ENCODE measurements at regions not wholly inside any gene's neighbourhood (a gene's known extent, or its start where the extent isn't known, plus 50 kb on each side); places are given as distances from the start of the nearest gene placed in this dataset.
"Not testable (repeated sequence)": the region's sequence is repeated elsewhere in the genome, so short reads cannot be mapped to it uniquely, and the experiment has no call there.

DNA sequence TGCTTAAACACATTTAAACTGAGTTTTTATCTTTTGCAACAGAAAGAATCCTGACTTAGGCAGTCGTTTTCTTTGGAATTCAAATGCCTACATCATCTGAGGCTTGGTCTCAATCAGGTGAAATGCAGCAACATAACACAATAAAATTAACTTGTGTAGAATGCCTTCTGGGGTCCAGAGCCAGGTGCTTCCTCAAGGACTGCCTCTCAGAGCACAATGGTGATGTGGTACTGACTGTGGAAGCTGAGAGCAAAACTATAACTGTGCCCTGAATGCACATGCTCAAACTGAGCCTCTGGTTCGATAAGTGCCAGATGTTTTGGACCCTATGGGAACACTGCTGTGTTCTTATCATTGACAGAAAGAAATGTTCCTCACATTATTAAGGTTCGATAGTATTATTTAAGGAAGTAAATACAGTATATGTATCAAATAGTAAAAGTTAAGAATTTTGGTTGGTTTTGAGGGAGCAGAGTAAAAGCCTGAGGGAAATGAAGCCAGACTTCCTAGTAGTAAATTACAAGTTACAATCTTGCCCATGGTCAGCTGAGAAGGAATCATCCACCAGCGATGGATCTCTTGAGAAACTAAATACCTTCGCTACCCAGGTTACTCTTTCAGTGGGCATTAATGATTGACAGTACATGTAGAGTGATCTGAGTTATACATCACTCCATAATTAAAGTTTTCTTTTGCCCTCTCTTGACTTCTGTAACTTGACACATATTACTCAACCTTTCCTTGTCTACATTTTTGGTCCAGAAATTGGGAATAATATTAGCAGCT is 122.9 kb upstream of the ATP2B1 start:
- Histone ChIP-seq H3K4me1 (ENCODE audit: control insufficient read depth, insufficient read depth, low read length) (peaks cover 5% of the 10 kb centered on the region), H3K27ac (ENCODE audit: insufficient read depth, low read depth, low read length, poor library complexity, severe bottlenecking) (no peak overlapping the region)
- 91 to 94% methylated on average over 5 of the region's 5 CpGs for WGBS, 2 experiments

DNA sequence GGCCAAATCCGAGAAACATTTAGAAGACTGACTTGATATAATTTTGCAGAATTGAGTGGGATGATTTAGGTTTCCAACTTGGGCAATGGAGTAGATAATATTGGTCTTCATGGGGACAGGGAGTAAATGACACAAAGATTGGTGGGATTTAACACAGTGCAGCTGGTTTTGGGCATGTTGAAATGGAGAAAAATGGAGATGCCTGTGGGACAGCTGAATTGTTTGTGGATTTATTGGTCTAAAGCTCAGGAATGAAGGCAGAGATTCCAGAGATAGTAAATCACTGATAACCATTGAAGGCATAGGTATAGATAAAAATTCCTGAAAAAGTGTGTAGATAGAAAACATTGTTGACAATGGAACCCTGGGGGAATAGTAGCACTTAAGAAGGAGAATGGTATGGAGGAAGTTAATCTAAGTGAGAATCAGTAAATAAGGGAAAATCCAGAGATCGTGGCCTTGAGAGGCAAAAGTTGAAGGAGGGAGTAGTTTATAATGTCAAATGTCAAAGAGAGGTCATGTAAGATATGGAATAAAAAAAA is 120.9 kb upstream of the ATP2B1 start:
- no peaks in the 10 kb centered on the region for H3K9me3 ChIP-seq (ENCODE audit: control insufficient read depth, low read length)
- 91 to 95% methylated on average over 2 of the region's 2 CpGs for WGBS, 2 experiments
- H3K4me1 ChIP-seq (ENCODE audit: control insufficient read depth, insufficient read depth, low read length), result no peaks in the 10 kb centered on the region
- H3K27me3 ChIP-seq (ENCODE audit: control insufficient read depth, insufficient read depth, low read length, poor library complexity, severe bottlenecking), result no peaks in the 10 kb centered on the region
- no peak overlapping the region for H3K27ac ChIP-seq (ENCODE audit: insufficient read depth, low read depth, low read length, poor library complexity, severe bottlenecking)
- no peak overlapping the region for H3K4me3 ChIP-seq (ENCODE audit: insufficient read depth, low read depth, low read length)
- no peaks in the 10 kb centered on the region for H3K36me3 ChIP-seq (ENCODE audit: control insufficient read depth, insufficient read depth, low read length)

More for the DNA sequence above, 122.9 kb upstream of the ATP2B1 start:
- no peaks in the 10 kb centered on the region for H3K27me3 ChIP-seq (ENCODE audit: control insufficient read depth, insufficient read depth, low read length, poor library complexity, severe bottlenecking)
- no peaks in the 10 kb centered on the region for H3K9me3 ChIP-seq (ENCODE audit: control insufficient read depth, low read length)
- no peak overlapping the region for H3K4me3 ChIP-seq (ENCODE audit: insufficient read depth, low read depth, low read length)
- H3K36me3 ChIP-seq (ENCODE audit: control insufficient read depth, insufficient read depth, low read length), result no peaks in the 10 kb centered on the region

DNA sequence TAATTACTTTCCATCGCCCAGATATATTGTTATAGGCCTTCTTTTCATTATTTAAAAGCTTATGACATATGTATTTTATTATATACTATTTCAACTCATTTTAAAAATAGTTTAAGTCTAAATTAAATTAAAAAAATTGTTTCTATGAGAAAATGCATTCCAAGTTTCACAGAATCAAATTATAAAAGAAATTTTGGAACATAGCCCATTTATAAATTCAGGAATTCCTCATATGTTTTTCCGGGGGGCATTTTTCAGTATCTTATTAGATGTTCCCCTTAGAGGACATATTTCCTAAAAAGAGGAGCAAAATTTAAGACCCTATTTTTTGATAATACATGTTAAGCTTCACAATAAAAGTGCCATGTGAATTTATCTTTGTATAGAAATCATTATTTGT is 119.9 kb upstream of the ATP2B1 start:
- 100% methylated on average over 1 of the region's 2 CpGs; no CpG with 5 or more reads in 1 of the 2 experiments for WGBS, 2 experiments
- no peaks in the 10 kb centered on the region for H3K4me1 ChIP-seq (ENCODE audit: control insufficient read depth, insufficient read depth, low read length)
- H3K27ac ChIP-seq (ENCODE audit: insufficient read depth, low read depth, low read length, poor library complexity, severe bottlenecking), result no peak overlapping the region
- no peaks in the 10 kb centered on the region for H3K9me3 ChIP-seq (ENCODE audit: control insufficient read depth, low read length)
- no peak overlapping the region for H3K4me3 ChIP-seq (ENCODE audit: insufficient read depth, low read depth, low read length)
- no peaks in the 10 kb centered on the region for H3K27me3 ChIP-seq (ENCODE audit: control insufficient read depth, insufficient read depth, low read length, poor library complexity, severe bottlenecking)
- H3K36me3 ChIP-seq (ENCODE audit: control insufficient read depth, insufficient read depth, low read length), result no peaks in the 10 kb centered on the region

DNA sequence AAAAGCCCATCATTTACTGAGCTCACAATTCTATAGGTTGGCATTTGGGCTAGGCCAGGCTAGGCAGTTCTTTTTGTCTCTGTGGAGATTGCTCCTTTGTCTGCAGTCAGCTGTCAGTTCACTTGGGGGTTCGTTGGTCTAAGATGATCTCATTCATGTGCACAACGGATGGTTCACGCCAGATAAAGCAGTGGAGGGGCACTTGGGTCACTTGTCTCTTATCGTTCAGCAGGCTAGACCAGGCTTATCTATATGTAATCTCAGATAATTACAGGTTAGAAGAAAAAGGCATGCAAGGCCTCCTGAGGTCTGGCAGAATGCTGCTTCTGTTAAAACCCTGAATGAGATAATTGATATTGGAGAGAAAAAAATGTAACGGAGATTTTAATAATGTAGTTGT is 119.0 kb upstream of the ATP2B1 start:
- no peak overlapping the region for H3K4me3 ChIP-seq (ENCODE audit: insufficient read depth, low read depth, low read length)
- no peaks in the 10 kb centered on the region for H3K9me3 ChIP-seq (ENCODE audit: control insufficient read depth, low read length)
- no peaks in the 10 kb centered on the region for H3K27me3 ChIP-seq (ENCODE audit: control insufficient read depth, insufficient read depth, low read length, poor library complexity, severe bottlenecking)
- WGBS, 2 experiments, result 69 to 76% methylated on average over 5 of the region's 5 CpGs
- H3K36me3 ChIP-seq (ENCODE audit: control insufficient read depth, insufficient read depth, low read length), result no peaks in the 10 kb centered on the region
- H3K27ac ChIP-seq (ENCODE audit: insufficient read depth, low read depth, low read length, poor library complexity, severe bottlenecking), result no peak overlapping the region
- H3K4me1 ChIP-seq (ENCODE audit: control insufficient read depth, insufficient read depth, low read length), result no peaks in the 10 kb centered on the region

DNA sequence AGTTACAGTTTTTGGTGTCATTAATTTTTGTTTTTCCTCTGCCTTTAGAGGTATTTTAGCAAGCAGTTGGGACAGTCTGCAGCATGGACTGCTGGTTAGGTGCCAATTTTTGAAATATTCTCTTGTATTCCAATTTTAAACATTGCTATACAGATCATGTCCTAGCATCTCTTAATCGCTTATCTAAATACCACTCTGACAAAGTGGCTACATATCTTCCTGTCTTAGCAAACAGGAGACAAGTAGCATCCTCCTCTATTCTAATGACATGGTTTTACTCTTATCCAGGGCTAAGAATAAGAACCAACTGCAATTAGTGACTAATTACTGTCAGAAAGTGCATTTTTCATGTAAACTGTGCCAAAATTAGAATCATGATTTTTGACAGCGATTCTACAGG is 117.8 kb upstream of the ATP2B1 start:
- H3K9me3 ChIP-seq (ENCODE audit: control insufficient read depth, low read length), result no peaks in the 10 kb centered on the region
- H3K4me3 ChIP-seq (ENCODE audit: insufficient read depth, low read depth, low read length), result no peak overlapping the region
- no peak overlapping the region for H3K27ac ChIP-seq (ENCODE audit: insufficient read depth, low read depth, low read length, poor library complexity, severe bottlenecking)
- H3K36me3 ChIP-seq (ENCODE audit: control insufficient read depth, insufficient read depth, low read length), result no peaks in the 10 kb centered on the region
- no peaks in the 10 kb centered on the region for H3K27me3 ChIP-seq (ENCODE audit: control insufficient read depth, insufficient read depth, low read length, poor library complexity, severe bottlenecking)
- 94 to 98% methylated on average over 2 of the region's 2 CpGs for WGBS, 2 experiments
- H3K4me1 ChIP-seq (ENCODE audit: control insufficient read depth, insufficient read depth, low read length), result no peaks in the 10 kb centered on the region

DNA sequence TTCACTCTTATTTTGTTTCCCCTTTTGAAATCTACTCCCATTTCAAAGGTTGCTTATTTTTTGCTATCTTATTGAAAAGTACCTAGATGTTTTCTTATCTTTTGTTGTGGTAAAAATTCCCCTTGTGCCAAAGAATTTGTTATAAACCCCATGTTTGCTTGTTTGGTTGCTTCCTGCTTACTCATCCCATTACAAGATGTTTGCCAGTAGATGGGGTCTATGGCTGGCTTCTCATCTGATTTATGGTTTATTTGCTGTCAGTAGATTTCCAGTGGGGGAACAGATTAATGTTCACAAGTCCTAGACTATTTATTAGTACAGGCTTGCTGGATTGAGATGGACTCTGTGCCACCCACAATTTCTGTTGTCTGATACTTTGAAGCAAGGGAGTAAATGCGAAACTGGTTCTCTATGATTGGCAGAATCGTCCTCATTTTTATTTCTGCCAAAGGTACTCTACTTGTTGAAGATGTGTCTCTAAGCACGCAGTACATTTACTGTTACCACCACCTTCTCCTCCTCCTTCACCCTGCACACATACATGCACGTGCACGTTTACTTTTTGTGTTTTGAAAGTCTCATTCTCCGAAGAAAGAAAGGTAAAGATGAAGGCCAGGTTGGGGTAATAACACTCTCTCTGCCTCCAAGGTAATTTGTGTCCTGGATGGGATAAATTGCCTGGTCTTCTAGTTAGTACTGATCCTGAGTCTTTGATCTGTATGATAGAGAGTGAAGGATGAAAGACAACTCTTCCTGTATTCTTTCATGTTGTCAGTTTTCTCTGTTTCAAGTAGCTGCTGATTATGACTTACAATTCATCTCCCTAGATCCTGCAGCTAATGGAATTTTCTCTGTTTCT is 117.2 kb upstream of the ATP2B1 start:
- Histone ChIP-seq H3K27me3 (ENCODE audit: control insufficient read depth, insufficient read depth, low read length, poor library complexity, severe bottlenecking) (no peaks in the 10 kb centered on the region), H3K4me1 (ENCODE audit: control insufficient read depth, insufficient read depth, low read length) (no peaks in the 10 kb centered on the region), H3K36me3 (ENCODE audit: control insufficient read depth, insufficient read depth, low read length) (no peaks in the 10 kb centered on the region), H3K27ac (ENCODE audit: insufficient read depth, low read depth, low read length, poor library complexity, severe bottlenecking) (no peak overlapping the region), H3K4me3 (ENCODE audit: insufficient read depth, low read depth, low read length) (no peak overlapping the region), H3K9me3 (ENCODE audit: control insufficient read depth, low read length) (no peaks in the 10 kb centered on the region)
- 84 to 95% methylated on average over 6 of the region's 6 CpGs for WGBS, 2 experiments

DNA sequence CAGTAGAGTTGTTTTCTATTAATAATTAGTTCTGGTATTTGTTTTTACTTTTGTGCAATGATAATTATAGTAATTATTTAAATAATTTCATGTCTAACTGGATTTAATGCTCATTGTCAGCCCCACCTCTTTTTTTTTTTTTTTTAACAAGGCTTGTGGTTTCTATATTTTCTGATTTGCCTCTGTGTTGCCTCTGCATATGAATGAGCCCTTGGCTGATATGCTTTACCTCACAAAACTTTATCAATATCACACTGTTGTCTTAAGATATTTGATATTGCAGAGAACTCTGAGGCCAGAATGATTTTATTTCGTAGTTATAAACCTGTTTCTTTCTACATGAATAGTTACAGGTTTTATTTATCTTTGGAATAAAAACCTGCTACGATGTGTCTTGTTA is 116.2 kb upstream of the ATP2B1 start:
- no peaks in the 10 kb centered on the region for H3K9me3 ChIP-seq (ENCODE audit: control insufficient read depth, low read length)
- no peak overlapping the region for H3K27ac ChIP-seq (ENCODE audit: insufficient read depth, low read depth, low read length, poor library complexity, severe bottlenecking)
- no peaks in the 10 kb centered on the region for H3K27me3 ChIP-seq (ENCODE audit: control insufficient read depth, insufficient read depth, low read length, poor library complexity, severe bottlenecking)
- no CpG with 5 or more reads among the region's 2 CpGs for WGBS, 2 experiments
- no peaks in the 10 kb centered on the region for H3K36me3 ChIP-seq (ENCODE audit: control insufficient read depth, insufficient read depth, low read length)
- no peak overlapping the region for H3K4me3 ChIP-seq (ENCODE audit: insufficient read depth, low read depth, low read length)
- H3K4me1 ChIP-seq (ENCODE audit: control insufficient read depth, insufficient read depth, low read length), result no peaks in the 10 kb centered on the region

DNA sequence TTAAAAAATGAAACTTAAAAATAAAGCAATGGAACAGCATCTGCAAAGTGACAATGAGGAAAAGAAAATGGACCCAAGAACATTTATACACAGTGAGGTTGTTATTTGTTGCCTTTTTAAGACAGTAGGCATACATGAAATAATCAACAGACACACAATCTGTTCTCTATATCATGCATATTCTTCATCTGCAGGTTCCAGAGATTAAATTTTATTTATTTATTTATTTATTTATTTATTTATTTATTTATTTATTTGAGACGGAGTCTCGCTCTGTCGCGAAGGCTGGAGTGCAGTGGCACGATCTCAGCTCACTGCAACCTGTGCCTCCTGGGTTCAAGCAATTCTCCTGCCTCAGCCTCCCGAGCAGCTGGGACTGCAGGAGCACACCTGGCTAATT is 114.4 kb upstream of the ATP2B1 start:
- H3K4me3 ChIP-seq (ENCODE audit: insufficient read depth, low read depth, low read length); H3K9me3 ChIP-seq (ENCODE audit: control insufficient read depth, low read length); H3K4me1 ChIP-seq (ENCODE audit: control insufficient read depth, insufficient read depth, low read length); H3K27me3 ChIP-seq (ENCODE audit: control insufficient read depth, insufficient read depth, low read length, poor library complexity, severe bottlenecking); H3K36me3 ChIP-seq (ENCODE audit: control insufficient read depth, insufficient read depth, low read length); H3K27ac ChIP-seq (ENCODE audit: insufficient read depth, low read depth, low read length, poor library complexity, severe bottlenecking): not testable (repeated sequence)
- 81 to 97% methylated on average over 6 of the region's 6 CpGs for WGBS, 2 experiments

DNA sequence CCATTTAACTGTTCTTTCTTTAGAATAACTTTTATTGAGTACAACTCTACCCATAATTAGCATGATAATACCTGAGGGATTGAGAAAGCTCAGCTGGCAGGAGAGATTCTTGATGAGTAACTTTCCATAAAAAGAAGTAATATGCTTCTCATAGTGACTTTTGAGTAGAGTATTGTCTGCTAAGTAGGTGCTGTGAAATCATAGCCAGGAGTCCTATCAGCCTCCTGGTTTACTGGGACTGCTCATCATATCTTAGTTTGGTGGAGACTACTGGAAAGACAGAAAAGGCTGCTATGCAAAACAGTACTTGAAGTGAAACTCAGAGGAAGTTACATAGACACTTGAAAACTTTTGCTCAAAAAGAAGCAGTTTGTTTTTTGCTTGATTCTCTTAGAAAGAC is 113.3 kb upstream of the ATP2B1 start:
- Histone ChIP-seq H3K27ac (ENCODE audit: insufficient read depth, low read depth, low read length, poor library complexity, severe bottlenecking) (no peak overlapping the region), H3K27me3 (ENCODE audit: control insufficient read depth, insufficient read depth, low read length, poor library complexity, severe bottlenecking) (no peaks in the 10 kb centered on the region), H3K4me1 (ENCODE audit: control insufficient read depth, insufficient read depth, low read length) (no peaks in the 10 kb centered on the region), H3K9me3 (ENCODE audit: control insufficient read depth, low read length) (no peaks in the 10 kb centered on the region), H3K36me3 (ENCODE audit: control insufficient read depth, insufficient read depth, low read length) (no peaks in the 10 kb centered on the region), H3K4me3 (ENCODE audit: insufficient read depth, low read depth, low read length) (no peak overlapping the region)

DNA sequence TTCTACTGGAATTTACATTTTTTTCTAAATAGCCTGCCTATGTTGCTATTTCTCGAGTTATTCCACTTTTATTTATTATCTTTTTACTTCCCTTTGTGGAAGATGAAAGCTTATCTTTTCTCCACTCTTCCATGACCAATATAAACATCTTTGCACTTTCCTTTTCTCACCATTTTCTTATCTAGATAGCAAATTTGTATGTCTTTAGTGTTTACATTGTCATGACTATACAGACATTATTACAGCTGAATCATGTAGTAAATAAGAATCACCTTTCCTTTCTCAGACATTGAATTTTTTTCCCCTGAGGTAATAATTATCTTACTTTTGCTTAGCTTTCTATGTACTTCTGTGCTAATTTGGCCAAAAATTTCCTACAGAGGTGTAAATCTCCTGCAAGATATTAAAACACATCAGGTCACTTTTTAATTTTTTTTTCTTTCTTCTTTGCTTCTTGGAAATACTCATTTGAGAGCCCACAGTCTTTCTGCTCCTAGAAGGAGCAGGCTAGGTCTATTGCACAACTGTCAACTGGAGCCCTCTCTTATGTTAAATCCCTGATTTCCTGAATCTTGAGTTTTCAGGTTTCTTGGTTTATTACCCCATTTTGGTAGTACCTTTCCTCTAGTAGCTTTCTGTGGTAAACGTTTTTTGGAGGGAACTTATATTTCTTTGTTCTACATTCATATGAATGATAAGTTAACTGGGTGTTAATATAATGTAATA is 109.0 kb upstream of the ATP2B1 start:
- Histone ChIP-seq H3K4me3 (ENCODE audit: insufficient read depth, low read depth, low read length) (no peak overlapping the region), H3K27me3 (ENCODE audit: control insufficient read depth, insufficient read depth, low read length, poor library complexity, severe bottlenecking) (no peaks in the 10 kb centered on the region), H3K4me1 (ENCODE audit: control insufficient read depth, insufficient read depth, low read length) (no peaks in the 10 kb centered on the region), H3K36me3 (ENCODE audit: control insufficient read depth, insufficient read depth, low read length) (no peaks in the 10 kb centered on the region), H3K9me3 (ENCODE audit: control insufficient read depth, low read length) (no peaks in the 10 kb centered on the region), H3K27ac (ENCODE audit: insufficient read depth, low read depth, low read length, poor library complexity, severe bottlenecking) (no peak overlapping the region)
- 94 to 100% methylated on average over 1 of the region's 2 CpGs for WGBS, 2 experiments
